Thyroid gland (tissue), 4 donors: ENCODE measurements at regions not wholly inside any gene's neighbourhood (a gene's known extent, or its start where the extent isn't known, plus 50 kb on each side); places are given as distances from the start of the nearest gene placed in this dataset.

Experiments used
- POLR2A ChIP-seq, 2 donors: fragments of 450-650 bp; IDR thresholded peaks; one replicate each; pipeline ENCODE4 v1.6.1; 2017; ENCODE audit warnings: antibody characterized with exemption in 2 of 2, mild to moderate bottlenecking in 2 of 2, moderate library complexity in 1 of 2
- TF ChIP-seq, protein P1 (sequence below), 6 experiments: fragments of 200-600 bp in 3 of 6; fragments of 450-650 bp in 3 of 6; sonication (generic) in 3 of 6; IDR thresholded peaks; one replicate each; pipeline ENCODE4 v1.5.1; 2016 to 2019; ENCODE audit warnings: antibody characterized with exemption in 6 of 6, mild to moderate bottlenecking in 2 of 6, inconsistent platforms in 1 of 6, moderate library complexity in 1 of 6

DNA sequence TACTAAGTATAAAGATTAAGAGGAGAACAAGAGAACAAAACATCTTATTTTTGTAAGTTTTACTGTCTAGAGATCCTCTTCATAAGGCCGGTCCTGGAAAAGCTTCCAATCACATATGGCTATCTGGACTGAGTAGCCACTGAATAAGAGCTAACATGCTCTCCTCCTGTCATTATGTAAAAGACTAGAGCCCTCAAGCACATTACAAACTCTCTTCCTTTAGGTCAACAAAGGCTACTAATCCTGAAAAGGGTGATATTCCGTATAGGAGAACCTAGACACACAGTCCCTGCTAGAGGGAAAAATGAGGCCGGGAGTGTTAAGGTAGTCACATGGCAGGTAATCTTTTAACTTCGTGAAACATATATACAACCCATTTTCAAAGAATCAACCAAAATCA lies 665.6 kb downstream of the EFNA5 start:
- TF ChIP-seq, protein P1, sequence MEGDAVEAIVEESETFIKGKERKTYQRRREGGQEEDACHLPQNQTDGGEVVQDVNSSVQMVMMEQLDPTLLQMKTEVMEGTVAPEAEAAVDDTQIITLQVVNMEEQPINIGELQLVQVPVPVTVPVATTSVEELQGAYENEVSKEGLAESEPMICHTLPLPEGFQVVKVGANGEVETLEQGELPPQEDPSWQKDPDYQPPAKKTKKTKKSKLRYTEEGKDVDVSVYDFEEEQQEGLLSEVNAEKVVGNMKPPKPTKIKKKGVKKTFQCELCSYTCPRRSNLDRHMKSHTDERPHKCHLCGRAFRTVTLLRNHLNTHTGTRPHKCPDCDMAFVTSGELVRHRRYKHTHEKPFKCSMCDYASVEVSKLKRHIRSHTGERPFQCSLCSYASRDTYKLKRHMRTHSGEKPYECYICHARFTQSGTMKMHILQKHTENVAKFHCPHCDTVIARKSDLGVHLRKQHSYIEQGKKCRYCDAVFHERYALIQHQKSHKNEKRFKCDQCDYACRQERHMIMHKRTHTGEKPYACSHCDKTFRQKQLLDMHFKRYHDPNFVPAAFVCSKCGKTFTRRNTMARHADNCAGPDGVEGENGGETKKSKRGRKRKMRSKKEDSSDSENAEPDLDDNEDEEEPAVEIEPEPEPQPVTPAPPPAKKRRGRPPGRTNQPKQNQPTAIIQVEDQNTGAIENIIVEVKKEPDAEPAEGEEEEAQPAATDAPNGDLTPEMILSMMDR (IDR thresholded peaks at IDR 0.05), result no peak
- no peak for TF ChIP-seq POLR2A (IDR thresholded peaks at IDR 0.05)
